IPS-20b (cell line): ENCODE measurements at regions not wholly inside any gene's neighbourhood (a gene's known extent, or its start where the extent isn't known, plus 50 kb on each side); places are given as distances from the start of the nearest gene placed in this dataset.

Experiments
- H3K27ac ChIP-seq: one replicate; pipeline ENCODE4 v1.5.1; 2013; ENCODE audit warnings: low read length
- H3K27me3 ChIP-seq: 2 replicates; pipeline ENCODE4 v1.6.1; 2013; ENCODE audit warnings: mild to moderate bottlenecking, low read length, inconsistent platforms; ENCODE audit not compliant: insufficient read depth
- H3K36me3 ChIP-seq: 2 replicates; pipeline ENCODE4 v1.6.1; 2013; ENCODE audit warnings: low read depth, mild to moderate bottlenecking, inconsistent platforms, low read length, moderate library complexity; ENCODE audit not compliant: insufficient read depth
- H3K4me1 ChIP-seq: 2 replicates; pipeline ENCODE4 v1.6.1; 2013; ENCODE audit warnings: mild to moderate bottlenecking, control low read depth, inconsistent platforms, low read length, moderate library complexity; ENCODE audit not compliant: insufficient read depth
- H3K4me3 ChIP-seq: 2 replicates; pipeline ENCODE4 v1.5.1; 2013; ENCODE audit warnings: mild to moderate bottlenecking, low read length, inconsistent platforms
- H3K9ac ChIP-seq: 2 replicates; pipeline ENCODE4 v1.6.1; 2013; ENCODE audit warnings: low read depth, mild to moderate bottlenecking, inconsistent platforms, low read length, moderate library complexity
- H3K9me3 ChIP-seq: 2 replicates; pipeline ENCODE4 v1.6.1; 2013; ENCODE audit warnings: mild to moderate bottlenecking, low read depth, low read length, inconsistent platforms; ENCODE audit not compliant: insufficient read depth

DNA sequence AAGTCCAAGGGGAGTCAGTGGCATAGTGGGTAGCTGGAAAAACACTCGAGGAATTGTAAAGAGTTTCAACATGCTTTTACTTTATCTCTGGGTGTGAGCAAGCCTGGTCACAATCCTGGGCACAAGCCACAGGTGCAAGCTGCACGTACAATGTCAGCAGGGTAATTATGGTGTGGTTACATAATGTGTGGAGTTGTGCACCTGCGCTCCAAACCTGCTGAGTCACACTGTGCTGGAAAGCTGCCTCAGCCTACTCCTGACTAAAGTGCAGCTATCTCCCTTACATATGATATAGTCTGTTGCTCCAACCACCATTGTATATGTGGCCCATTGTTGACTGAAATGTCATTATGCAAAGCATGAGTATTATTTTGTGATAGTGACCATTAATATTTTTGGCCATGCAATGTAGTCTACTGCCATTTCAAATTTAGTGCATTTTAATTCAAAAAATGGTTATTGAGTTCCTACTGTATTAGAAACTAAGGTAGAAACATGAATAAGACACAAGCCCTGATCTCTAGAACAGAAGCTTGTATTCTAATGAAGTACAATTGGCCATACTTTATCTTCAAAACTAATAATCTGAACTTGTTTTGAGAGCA is 160.9 kb upstream of the SLC30A5 start:
- Histone ChIP-seq H3K9me3 (peaks cover 42% of the 10 kb centered on the region), H3K4me1 (no peaks in the 10 kb centered on the region)

GRCh38 chr5:68942169-68942568 is 151.6 kb upstream of the SLC30A5 start:
- Histone ChIP-seq H3K27ac (no peak overlapping the region), H3K4me3 (no peak overlapping the region), H3K4me1 (no peaks in the 10 kb centered on the region), H3K27me3 (no peaks in the 10 kb centered on the region), H3K9me3 (peaks cover 3% of the 10 kb centered on the region; the same call in 1 of the 2 replicates), H3K9ac (no peak overlapping the region), H3K36me3 (no peaks in the 10 kb centered on the region)

More for the DNA sequence above, 160.9 kb upstream of the SLC30A5 start:
- H3K27me3 ChIP-seq = no peaks in the 10 kb centered on the region
- H3K27ac ChIP-seq = no peak overlapping the region
- H3K36me3 ChIP-seq = no peaks in the 10 kb centered on the region
- H3K9ac ChIP-seq = no peak overlapping the region
- peak overlapping the region; percentile 2; the same call in 1 of the 2 replicates for H3K4me3 ChIP-seq

- Histone ChIP-seq H3K27me3 (no peaks in the 10 kb centered on the region), H3K4me1 (peaks cover 3% of the 10 kb centered on the region; the same call in 1 of the 2 replicates), H3K4me3 (no peak overlapping the region), H3K9me3 (no peaks in the 10 kb centered on the region; the same call in 1 of the 2 replicates), H3K9ac (no peak overlapping the region), H3K27ac (no peak overlapping the region), H3K36me3 (no peaks in the 10 kb centered on the region)
These were observed 147.1 kb upstream of the SLC30A5 start for GRCh38 chr5:68946728-68947127.

GRCh38 chr5:68947986-68948385 is 145.8 kb upstream of the SLC30A5 start:
- Histone ChIP-seq H3K27me3 (no peaks in the 10 kb centered on the region), H3K9ac (no peak overlapping the region), H3K36me3 (no peaks in the 10 kb centered on the region), H3K9me3 (no peaks in the 10 kb centered on the region), H3K4me3 (no peak overlapping the region), H3K4me1 (peaks cover 3% of the 10 kb centered on the region; the same call in 1 of the 2 replicates), H3K27ac (no peak overlapping the region)

DNA sequence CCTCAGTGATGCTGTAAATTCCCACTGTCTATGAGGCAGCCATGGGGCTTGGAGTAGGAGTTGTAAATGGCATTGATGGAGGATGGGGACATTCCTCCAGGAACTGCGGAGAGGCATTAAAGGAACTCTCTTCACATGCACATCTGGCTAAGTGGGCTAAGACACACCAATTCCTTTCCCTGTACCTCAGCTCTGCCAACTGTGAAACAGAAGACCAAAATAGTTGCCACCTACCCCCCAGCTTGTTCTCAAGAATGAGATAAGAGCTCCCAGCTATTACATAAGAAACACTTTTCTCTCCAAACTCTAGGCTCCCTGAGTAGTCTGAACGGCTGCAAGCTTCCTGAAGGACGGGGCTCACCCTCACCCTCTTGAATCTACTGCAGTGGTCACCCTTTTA is 144.6 kb upstream of the SLC30A5 start:
- Histone ChIP-seq H3K9me3 (no peaks in the 10 kb centered on the region), H3K9ac (no peak overlapping the region), H3K27ac (no peak overlapping the region), H3K4me3 (no peak overlapping the region), H3K4me1 (peaks cover 3% of the 10 kb centered on the region; the same call in 1 of the 2 replicates), H3K27me3 (no peaks in the 10 kb centered on the region), H3K36me3 (no peaks in the 10 kb centered on the region)

- H3K9ac ChIP-seq = no peak overlapping the region
- no peaks in the 10 kb centered on the region for H3K27me3 ChIP-seq
- H3K9me3 ChIP-seq = no peaks in the 10 kb centered on the region
- H3K4me3 ChIP-seq = no peak overlapping the region
- H3K27ac ChIP-seq = no peak overlapping the region
- H3K36me3 ChIP-seq = no peaks in the 10 kb centered on the region
- H3K4me1 ChIP-seq = peaks cover 3% of the 10 kb centered on the region; the same call in 1 of the 2 replicates
These were observed 144.1 kb upstream of the SLC30A5 start for GRCh38 chr5:68949711-68950110.

GRCh38 chr5:68950125-68950524 is 143.7 kb upstream of the SLC30A5 start:
- Histone ChIP-seq H3K36me3 (no peaks in the 10 kb centered on the region), H3K9ac (no peak overlapping the region), H3K9me3 (no peaks in the 10 kb centered on the region), H3K27me3 (no peaks in the 10 kb centered on the region), H3K4me1 (peaks cover 3% of the 10 kb centered on the region; the same call in 1 of the 2 replicates), H3K4me3 (no peak overlapping the region), H3K27ac (no peak overlapping the region)

- Histone ChIP-seq H3K4me3 (no peak overlapping the region), H3K9me3 (no peaks in the 10 kb centered on the region), H3K27me3 (no peaks in the 10 kb centered on the region), H3K36me3 (no peaks in the 10 kb centered on the region), H3K27ac (no peak overlapping the region), H3K4me1 (peaks cover 3% of the 10 kb centered on the region; the same call in 1 of the 2 replicates), H3K9ac (no peak overlapping the region)
These were observed 142.9 kb upstream of the SLC30A5 start for GRCh38 chr5:68950930-68951329.

DNA sequence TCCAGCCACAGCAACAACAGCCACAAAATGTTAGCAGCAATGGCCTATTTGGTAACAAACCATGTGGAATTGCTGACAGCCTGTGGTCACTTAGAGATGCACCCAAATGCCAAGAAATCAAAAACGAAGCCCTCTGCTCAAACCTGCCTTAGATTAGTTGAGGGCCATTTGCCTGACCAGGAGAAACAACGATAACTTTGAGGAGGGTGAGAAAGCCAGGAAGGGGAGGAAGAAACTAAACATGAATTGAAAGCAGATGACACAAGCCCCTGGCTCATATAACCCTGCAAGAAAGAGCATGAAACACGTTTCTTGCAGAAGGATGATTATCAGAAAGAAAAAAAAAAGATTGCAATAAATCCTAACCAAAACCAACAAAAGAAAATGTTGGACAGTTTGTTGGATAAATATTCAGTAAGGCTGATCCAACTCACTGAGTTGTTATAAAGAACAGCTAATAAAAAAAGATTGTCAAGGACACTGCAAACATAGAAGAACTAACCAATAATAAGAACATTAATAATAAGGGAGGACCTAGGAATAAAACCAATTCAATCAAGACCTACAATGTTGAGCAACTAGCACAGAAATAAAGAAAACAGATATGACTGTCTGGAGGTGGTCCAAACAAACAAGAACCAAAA is 140.5 kb upstream of the SLC30A5 start:
- H3K9ac ChIP-seq = no peak overlapping the region
- no peaks in the 10 kb centered on the region for H3K36me3 ChIP-seq
- H3K27ac ChIP-seq = no peak overlapping the region
- no peaks in the 10 kb centered on the region for H3K27me3 ChIP-seq
- H3K4me3 ChIP-seq = no peak overlapping the region
- H3K4me1 ChIP-seq = peaks cover 3% of the 10 kb centered on the region; the same call in 1 of the 2 replicates
- no peaks in the 10 kb centered on the region for H3K9me3 ChIP-seq

- no peaks in the 10 kb centered on the region for H3K27me3 ChIP-seq
- H3K4me3 ChIP-seq = no peak overlapping the region
- H3K9ac ChIP-seq = no peak overlapping the region
- H3K4me1 ChIP-seq = peaks cover 3% of the 10 kb centered on the region; the same call in 1 of the 2 replicates
- H3K27ac ChIP-seq = no peak overlapping the region
- H3K9me3 ChIP-seq = no peaks in the 10 kb centered on the region
- H3K36me3 ChIP-seq = no peaks in the 10 kb centered on the region
These were observed 139.8 kb upstream of the SLC30A5 start for GRCh38 chr5:68953875-68954617.

- Histone ChIP-seq H3K4me3 (no peak overlapping the region), H3K4me1 (peaks cover 3% of the 10 kb centered on the region; the same call in 1 of the 2 replicates), H3K9ac (no peak overlapping the region), H3K36me3 (no peaks in the 10 kb centered on the region), H3K27ac (no peak overlapping the region), H3K9me3 (no peaks in the 10 kb centered on the region), H3K27me3 (no peaks in the 10 kb centered on the region)
These were observed 139.2 kb upstream of the SLC30A5 start for GRCh38 chr5:68954618-68954910.

- Histone ChIP-seq H3K27me3 (no peaks in the 10 kb centered on the region), H3K9ac (no peak overlapping the region), H3K4me3 (no peak overlapping the region), H3K36me3 (no peaks in the 10 kb centered on the region), H3K9me3 (no peaks in the 10 kb centered on the region), H3K4me1 (no peaks in the 10 kb centered on the region), H3K27ac (no peak overlapping the region)
These were observed 136.2 kb upstream of the SLC30A5 start for GRCh38 chr5:68957591-68957990.
